ENCODE measurements at regions not wholly inside any gene's neighbourhood (a gene's known extent, or its start where the extent isn't known, plus 50 kb on each side); places are given as distances from the start of the nearest gene placed in this dataset.

DNA sequence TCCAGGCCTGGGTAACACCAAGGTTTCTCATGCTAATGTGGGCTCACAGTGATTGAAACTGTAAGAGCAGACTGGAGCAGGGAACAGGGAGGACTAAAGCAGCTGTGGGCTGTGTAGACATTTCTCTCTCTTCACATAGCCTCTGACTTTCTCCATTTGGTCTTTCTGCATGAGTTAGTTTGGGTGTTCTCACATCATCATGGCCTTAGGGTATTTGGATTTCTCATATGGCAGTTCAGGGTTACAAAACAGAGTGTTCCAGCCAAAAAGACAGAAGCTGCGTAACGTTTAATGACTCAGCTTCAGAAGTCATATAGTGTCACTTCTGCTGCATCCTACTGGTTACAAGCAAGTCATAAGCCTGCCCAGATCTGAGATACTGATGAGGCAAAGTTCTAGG is 52.0 kb upstream of the OSBPL8 start:
- no peak for DNase-seq (ENCODE audit: low read depth)

DNA sequence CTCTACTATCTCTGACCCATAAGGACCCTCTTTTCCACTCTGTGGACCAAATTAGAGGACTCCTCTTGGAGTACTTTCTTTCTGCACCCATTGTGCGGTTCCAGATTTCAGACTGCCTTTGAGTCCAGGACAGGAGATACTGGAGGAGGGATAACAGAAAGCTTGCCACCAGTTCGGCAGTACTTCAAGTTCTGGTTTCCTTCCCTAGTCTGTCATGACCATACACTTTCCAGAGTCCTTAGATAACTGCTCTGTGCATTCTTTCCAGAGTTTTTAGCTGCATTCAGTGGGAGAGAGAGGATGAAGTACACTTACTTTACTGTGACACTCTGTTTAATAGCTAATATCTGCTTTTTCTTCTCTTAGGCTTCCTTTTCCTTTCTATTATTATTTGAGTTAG is 54.8 kb upstream of the OSBPL8 start:
- no peak for DNase-seq (ENCODE audit: low read depth)

DNA sequence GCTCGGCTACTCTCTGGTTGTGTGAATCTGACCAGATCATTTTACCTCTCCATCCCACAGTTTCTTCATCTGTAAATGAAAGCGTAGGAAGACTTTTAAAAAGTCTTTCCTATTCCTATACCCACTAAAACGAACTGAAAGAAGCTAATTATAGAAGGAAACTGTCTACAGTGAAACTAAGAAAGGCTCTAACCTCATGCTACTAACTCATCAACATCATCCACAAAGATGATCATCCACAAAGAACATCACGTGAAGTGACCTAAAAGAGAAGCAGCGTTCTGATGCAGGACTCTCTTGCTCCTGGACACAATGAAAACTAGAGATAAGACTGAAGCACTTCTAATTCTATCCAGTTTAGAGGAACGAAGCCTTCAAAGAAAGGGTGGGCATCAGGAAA is 58.5 kb upstream of the OSBPL8 start:
- no peak for DNase-seq (ENCODE audit: low read depth)

DNA sequence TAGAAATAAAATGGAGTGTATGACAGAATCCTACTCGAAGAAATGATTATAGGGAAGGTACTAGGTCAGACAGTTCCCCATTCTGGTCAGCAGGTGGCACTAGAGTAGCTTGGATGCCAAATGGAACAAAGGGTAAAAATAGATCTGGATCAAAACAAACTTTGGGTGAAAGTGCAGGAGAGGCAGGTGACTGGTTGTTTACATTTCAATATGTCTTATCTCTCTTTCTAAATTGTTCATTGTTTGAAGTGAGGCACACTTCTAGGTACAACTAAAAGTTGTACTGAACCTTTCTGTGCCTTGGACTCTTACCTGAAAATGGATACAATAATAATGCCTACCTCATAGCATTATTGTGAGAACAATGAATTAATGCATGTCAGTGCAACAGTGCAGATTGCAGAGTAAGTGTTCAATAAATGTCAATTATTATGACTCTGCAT is 62.0 kb upstream of the OSBPL8 start:
- peak; percentile 51 for DNase-seq (ENCODE audit: low read depth)

DNA sequence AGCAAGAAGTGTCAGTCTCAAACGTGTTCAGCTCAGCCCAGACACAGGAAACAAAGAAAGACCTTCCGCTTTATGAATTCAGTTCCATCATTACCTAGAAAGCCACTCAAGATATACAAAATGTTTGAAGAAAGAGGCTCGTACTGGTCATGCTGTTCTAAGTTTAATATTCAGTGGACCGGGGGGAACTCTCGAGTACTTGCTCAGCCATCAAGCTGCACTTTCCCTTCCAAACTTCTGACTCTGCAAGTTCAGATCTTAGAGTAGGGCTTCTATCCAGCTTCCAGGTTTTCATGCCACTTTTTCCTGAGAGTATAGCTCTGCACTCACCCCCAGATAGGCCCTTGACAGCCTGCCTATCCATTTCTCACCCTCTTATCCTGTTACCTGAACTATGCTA is 62.8 kb upstream of the OSBPL8 start:
- no peak for DNase-seq (ENCODE audit: low read depth)

DNA sequence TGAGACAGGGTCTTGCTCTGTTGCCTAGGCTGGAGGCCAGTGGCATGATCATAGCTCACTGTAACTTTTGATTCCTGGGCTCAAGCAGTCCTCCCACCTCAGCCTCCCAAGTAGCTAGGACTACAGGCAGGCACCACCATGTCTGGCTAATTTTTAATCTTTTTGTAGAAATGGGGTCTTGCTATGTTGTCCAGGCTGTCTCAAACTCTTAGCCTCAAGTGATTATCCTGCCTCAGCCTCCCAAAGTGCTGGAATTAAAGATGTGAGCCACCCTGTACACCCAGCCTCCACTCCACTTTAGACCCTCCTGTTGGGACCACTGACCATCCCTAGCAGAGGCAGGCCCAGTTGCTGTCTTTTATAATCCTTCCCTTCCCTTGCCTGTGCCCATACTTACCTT is 63.3 kb upstream of the OSBPL8 start:
- DNase-seq (ENCODE audit: low read depth): no peak

DNA sequence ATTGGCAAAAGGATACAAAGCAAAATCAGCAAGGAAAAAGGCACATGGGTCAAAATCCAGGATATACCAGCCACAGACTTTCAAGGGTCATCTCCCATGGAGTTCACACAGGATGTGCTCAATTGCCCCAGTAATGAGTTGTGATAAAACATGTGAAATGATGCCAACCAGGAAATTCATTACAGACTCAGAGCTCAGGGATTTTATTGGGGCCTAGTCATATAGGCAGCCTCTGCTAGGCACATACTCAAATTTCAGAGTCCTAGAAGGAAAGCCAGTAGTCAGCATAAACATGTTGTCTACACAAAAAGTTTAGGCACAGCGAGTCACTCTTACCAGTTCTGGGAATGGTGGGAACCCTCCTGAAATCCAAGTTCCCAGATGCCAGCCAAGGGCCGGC is 64.4 kb upstream of the OSBPL8 start:
- DNase-seq (ENCODE audit: low read depth): no peak

DNA sequence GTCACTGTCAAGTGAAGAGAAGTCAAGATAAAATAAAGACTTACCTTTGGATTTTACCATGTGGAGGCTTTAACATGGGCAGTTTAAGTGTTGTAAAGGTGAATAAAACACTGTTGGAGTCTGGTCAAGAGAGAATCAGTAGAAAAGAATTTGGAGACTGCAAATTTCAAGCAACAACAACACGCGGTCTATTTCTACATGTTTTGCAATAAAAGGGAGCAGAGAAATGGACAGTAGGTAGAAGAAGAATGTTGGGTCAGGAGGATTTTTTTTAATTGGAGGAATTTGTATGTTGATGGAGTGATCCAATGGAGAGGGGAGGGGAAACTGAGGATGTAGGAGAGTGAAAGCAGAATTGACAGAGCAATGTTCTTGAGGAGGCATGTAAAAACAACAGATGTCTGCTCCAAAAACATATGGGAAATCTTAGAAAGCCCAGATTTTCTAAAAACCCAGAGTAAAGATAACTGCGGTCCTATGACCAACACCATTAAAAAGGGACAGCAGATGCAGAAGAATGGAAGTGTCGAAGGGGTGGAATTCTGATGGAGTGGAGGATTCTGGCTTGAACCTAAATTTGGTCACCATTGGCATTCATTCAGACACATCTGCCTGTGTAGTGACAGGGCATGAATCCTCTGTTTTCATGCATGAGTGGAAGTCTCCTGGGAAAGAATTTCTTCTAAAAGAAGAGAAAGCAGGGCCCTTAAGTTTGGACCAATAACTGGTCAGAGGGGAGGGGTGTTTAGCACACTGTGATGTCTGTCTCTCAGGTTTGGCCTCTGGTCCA is 68.0 kb upstream of the OSBPL8 start:
- DNase-seq (ENCODE audit: low read depth): no peak

DNA sequence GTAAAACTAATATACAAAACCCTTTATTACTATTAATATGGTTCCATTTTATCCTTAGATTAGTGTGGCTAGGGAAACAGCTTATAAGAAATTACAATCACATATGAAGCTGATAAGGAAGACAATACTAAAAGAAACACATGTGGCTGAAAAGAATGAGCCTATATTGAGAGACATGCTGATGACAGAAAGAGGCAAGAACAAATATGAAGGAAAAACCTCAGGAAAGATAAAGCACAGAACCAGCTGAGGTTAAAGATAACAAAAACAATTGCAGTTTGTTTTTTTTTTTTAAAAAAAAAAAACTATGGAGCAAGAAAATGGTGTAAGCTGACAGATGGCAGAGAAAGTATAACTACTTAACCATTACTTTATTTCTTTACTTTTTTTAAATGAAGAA is 69.2 kb upstream of the OSBPL8 start:
- no peak for DNase-seq (ENCODE audit: low read depth)

DNA sequence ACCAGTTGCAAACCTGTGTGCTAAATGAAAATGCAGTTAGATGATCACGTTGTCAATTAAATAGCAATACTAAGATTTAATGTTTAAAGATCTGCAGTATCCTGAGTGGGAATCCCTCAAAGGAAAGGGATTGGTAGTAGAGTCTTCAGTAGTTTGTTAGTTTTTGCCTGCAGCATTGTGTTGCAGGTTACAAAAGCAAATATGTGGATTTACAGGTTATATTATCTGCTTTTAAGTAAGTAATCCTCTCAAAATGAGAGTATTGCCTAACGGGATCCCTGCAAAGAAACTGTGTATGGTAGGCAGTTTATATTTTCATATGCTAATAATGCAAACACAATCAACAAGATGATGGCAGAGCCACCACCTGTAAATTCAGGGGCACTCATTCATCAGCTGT is 72.2 kb upstream of the OSBPL8 start:
- DNase-seq (ENCODE audit: low read depth): no peak

DNA sequence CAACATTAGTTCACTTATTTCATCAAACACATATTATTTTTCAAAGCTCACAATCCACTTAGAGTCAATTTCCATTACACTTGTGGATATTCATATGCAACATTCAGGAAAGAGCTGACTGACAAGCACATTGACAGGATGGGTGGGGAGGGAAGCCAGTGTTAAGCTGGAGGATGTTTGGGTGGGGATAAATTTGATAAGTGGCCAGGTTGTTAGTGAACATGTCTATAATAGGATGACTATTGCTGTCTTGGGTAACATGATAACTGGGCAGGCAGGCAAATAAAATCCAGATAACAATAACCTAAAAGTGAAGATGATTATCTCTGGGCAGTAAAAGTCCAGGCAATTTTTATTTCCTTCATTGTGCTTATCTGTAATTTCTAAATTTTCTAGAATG is 73.8 kb upstream of the OSBPL8 start:
- DNase-seq (ENCODE audit: low read depth): no peak

DNA sequence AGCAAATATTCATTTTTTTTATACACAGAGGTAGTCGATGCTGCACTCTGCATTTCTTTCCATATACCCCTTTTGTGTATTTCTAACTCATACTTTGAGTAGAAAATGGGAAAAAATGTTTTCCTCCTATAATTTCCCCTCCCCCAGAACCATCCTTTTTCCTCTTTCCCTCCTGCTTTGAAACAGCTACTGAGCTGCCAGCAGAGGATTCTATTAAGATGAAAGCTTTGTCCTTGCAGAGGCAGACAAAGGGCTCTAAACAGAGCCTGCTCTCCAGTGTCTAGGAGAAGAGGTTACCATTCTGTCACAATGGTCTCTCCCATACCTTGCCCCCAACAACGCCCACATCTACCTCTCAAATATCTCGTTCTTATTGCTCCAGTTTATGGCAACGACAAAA is 74.6 kb upstream of the OSBPL8 start:
- no peak for DNase-seq (ENCODE audit: low read depth)

DNA sequence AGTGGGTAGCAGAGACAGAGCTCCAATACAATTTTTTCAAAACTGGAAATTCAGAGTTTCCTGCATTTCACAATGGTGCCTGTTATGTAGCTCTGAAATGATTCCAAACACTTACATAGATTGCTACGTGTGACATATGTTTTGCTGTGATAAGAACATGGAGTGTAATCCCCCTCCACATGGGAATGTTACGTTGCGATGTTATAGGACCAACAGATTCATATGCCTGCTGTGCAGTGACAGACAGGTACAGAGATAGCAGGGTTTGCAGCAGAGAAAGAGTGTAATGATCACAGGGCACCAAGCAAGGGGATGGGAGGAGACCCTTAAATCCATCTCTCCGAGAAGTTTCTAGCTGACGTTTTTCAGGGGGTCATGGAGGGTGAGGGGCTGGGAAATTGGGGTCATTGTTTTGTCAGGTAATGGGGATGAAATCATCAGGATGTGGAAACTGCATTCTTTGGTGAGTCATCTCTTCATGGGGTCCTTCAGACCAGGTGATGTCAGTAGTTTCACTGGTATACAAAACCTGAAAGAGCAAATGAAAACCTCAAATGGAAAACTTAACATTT is 76.6 kb upstream of the OSBPL8 start:
- DNase-seq (ENCODE audit: low read depth): no peak

DNA sequence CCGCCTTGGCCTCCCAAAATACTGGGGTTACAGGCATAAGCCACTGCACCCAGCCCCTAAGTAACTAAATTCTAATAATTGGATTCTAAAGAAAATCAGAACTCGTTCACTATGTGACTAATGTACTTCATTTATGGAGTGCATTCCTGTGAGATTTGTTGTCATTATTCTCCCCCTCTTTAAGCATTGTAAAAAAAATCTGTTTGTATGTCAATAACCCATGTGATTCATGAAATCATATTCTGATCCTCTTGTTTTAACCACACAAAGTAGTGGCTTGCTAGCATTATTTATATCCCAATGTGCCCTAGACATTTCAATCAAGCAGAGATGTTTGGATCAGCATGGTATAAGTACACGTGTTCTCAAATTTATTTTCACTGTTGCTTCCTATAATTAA is 78.2 kb upstream of the OSBPL8 start:
- DNase-seq (ENCODE audit: low read depth): no peak

DNA sequence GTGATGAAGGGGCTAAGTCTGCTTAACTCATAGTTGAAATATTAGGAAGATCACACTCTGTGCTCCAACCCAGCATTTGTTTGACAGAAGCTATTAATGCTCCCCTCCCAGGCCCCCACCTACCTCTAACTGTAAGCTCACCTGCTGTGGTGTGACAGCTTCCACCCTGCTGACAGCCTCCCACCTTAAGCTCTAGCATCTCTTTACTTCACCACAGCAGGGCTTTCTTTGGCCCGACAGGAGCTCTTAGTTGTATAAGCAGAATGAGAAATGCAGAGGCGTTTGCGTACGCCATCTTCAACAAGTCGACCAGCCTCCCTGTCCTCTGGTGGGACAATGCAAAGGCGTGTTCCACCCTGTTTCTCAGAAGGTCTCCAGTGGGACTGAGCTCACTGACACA is 80.1 kb upstream of the OSBPL8 start:
- DNase-seq (ENCODE audit: low read depth): no peak

DNA sequence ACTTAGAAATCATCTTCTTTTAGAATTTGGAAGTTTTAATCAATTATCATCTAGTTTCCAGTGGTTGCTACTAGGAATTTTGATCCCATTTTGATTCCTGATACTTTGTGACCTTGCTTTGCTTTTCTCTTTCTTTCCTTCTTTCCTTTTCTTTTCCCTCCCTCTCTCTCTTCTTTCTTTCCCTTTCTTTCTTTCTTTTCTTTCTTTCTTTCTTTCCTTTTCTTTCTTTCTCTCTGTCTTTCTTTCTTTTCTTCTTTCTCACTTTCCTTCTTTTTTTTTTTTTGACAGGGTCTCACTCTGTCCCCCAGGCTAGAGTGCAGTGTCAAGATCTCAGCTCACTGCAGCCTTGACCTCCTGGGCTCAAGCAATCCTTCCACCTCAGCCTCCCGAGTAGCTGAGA is 81.5 kb upstream of the OSBPL8 start:
- no peak for DNase-seq (ENCODE audit: low read depth)

DNA sequence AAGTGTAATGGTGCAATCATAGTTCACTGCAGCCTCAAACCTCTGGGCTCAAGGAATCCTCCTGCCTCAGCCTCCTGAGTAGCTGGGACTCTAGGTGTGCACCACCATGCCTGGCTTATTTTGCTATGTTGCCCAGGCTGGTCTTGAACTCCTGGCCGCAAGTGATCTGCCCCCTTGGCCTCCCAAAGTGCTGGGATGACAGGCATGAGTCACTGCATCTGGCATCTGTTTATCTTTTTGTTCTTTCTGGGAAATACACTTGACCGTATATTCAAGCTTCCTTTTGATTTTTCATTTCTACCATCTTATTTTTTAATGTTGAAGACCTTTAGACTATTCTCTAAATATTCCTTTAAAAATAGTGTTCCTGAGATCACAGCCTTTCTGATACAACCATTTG is 82.4 kb upstream of the OSBPL8 start:
- DNase-seq (ENCODE audit: low read depth): no peak

DNA sequence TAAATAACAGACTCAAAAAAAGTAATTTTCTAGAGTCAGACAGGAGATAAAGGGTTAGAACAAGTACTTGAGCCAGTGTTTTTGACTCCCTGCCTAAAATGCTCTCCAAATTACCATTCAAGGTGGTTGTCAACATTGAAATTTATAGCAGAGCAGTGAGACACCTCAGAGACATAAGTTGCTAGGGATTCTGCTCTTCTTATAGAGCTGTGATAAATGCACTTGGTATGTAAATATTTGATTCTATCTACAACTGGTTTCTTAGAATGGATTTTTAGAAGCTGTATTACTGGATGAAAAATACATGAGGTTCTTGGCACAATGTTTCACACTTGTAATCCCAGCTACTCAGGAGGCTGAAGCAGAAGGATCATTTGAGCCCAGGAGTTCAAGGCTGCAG is 83.9 kb upstream of the OSBPL8 start:
- no peak for DNase-seq (ENCODE audit: low read depth)

DNA sequence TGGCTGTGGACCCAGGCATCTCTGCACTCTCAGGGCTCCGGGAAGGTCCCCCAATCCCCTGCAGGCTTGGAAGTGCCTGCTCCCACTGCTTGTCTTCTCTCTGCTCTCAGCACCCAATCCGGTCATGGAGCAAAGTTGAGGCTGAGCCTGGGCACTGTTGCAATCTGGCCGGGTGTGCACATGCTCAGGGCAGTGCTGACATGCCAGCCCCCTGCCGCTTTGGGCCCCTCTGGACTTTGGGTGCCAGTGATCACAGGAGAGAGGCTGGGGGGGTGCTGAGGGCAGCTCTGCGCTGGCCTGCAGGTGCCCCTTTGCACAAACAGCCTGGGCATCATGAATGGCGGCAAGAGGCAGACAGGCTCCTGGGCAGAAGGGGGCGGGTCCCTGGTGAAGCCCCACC is 85.4 kb upstream of the OSBPL8 start:
- no peak for DNase-seq (ENCODE audit: low read depth)

DNA sequence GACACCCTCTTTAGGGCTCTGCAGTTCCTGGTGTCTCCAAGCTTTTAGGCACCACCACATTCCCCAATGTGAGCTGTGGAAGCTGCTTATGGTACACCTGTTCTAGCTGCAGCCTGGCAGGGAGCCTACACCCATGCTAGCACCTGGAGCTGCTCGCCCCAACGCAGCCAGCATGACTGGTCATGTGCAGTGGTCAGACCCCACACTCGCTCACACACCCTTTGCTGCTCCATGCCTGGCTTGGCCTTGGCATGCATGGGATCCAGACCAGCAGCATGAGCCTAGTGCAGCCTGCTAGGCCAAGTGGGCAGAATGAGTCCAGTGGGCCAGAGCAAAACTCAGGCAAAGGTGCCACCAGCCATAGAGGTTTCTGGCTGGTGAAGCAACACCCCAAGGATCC is 86.4 kb upstream of the OSBPL8 start:
- DNase-seq (ENCODE audit: low read depth): no peak

DNA sequence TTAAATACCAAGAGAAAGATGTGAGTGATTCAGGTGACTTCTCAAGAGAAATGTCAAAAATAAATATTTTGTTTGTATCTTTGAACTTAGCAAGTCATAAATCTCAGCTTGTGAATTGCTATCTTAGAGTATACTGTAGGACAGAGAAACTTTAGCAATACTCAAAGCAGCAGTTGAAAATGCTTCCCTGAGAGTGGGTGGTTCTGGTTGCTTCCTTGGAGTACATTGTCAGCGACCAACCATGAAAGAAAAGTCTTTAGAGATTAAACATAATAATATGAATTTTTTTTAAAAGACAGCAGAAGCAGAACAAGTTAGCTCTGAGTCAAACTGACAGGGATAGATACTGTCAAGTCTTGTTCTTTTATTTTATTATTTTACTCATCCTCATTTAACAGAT is 86.8 kb upstream of the OSBPL8 start:
- DNase-seq (ENCODE audit: low read depth): no peak

DNA sequence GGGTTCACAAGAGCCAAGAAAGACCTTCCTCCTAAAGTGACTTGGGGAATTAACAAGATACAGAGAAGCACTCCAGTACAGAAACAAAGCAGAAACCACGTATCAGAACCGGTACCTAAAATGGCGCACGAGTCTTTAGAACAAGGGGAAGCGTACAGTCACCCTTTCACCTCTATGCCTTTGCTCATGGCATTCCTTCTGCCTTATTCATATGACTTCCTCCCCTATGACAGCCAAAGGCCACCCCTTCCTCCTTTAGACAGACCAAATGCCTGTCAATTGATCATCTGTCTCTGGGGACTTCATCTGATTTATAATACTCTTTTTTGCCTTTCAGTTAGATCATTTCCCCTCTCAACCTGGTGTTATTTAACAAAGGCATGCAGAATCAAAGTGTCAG is 89.5 kb upstream of the OSBPL8 start:
- no peak for DNase-seq (ENCODE audit: low read depth)

DNA sequence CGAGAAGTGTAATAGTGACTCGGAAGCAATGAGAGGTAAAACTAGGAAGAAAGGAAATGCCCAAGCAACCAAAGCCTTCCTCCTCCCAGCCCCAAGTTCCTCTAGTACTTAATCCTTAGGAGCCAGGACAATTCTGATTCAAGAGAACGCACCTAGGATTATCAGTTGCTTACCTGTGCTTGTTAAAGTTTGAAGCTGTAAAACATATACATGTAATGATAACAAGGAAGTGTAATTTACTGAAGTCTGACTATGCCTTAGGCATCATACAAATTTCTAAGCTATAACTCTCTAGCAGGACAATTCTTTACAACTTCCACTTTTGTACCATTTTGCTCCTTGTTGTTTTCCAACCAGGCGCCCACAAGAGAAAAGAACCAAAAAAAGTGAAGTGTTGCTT is 92.8 kb upstream of the OSBPL8 start:
- DNase-seq (ENCODE audit: low read depth): no peak

DNA sequence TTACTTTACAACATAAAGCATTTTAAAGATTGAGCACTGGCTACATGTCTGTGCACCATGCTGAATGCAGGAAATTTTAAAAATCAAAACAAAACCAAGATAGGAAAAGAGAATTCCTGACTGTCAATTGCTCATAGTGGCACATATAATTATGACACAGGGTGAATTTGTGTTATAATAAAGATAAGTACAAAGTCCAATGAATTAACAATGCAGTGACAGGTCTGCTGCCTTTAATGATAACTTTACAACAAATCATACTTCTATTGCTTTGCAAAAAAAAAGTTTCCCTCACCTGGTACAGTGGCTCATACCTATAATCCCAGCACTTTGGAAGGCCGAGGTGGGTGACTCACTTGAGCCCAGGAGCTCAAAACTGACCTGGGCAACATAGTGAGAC is 93.8 kb upstream of the OSBPL8 start:
- DNase-seq (ENCODE audit: low read depth): no peak

Measured in stimulated activated CD8-positive, alpha-beta memory T cell treated with anti-CD3 and anti-CD28 coated beads, Interleukin-15, amount 100 ng/mL, for 1 hour (primary cell).